Lower leg skin (tissue), 4 donors: ENCODE measurements at regions not wholly inside any gene's neighbourhood (a gene's known extent, or its start where the extent isn't known, plus 50 kb on each side); places are given as distances from the start of the nearest gene placed in this dataset.

Experiments
- DNase-seq, 2 donors: peaks; one replicate each; pipeline ENCODE4 v3.0.0-alpha.2; 2019; ENCODE audit warnings: low spot score in 2 of 2
- H3K4me3 ChIP-seq: fragments of 200-600 bp; sonication (generic); 2 replicates; pipeline ENCODE4 v1.5.1; 2017; ENCODE audit warnings: mild to moderate bottlenecking, low read depth; ENCODE audit not compliant: poor library complexity, severe bottlenecking
- POLR2A ChIP-seq, 2 donors: fragments of 450-650 bp; IDR thresholded peaks; one replicate each; pipeline ENCODE4 v1.6.1; 2016 to 2017; ENCODE audit warnings: antibody characterized with exemption in 2 of 2, mild to moderate bottlenecking in 1 of 2, moderate library complexity in 1 of 2
- WGBS, 2 donors: methylation state at CpG; one replicate each; pipeline ENCODE4 v1.1.5; 2018; 5-methylcytosine and 5-hydroxymethylcytosine counted together
- intact Hi-C: fragments of 100-400 bp; cut with DNase I; formaldehyde crosslinking; loops from one replicate; pipeline ENCODE4 v1.15.0; 2023; ENCODE audit warnings: low total_unique reads
- TF ChIP-seq, protein P1 (sequence below), 3 donors: fragments of 450-650 bp; IDR thresholded peaks; one replicate each; pipeline ENCODE4 v1.5.1; 2016; ENCODE audit warnings: antibody characterized with exemption in 3 of 3, mild to moderate bottlenecking in 3 of 3, moderate library complexity in 2 of 3

DNA sequence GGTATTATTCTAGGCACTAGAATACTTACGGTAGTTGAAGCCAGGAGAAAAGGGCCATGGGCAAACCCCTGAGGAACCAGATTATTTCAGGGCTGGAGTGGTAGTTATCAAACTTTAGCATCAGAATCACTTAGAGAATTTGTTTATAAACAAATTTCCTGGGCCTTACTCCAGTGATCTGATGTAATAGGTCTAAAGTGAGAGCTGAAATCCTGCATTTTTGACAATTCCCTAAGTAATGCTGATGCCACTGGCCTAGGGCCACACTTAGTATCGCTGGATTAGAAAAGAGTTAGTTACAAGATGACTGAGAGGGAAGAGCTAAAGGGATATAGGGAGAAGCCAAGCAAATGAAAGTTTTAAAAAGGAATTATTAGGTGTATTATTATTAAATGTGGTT lies 412.5 kb upstream of the THRB start:
- no peak overlapping the region for H3K4me3 ChIP-seq
- intact Hi-C loops: no loop called here
- 71 to 75% methylated on average over 2 of the region's 2 CpGs for WGBS, 2 donors
- no peak for DNase-seq
- TF ChIP-seq, protein P1, sequence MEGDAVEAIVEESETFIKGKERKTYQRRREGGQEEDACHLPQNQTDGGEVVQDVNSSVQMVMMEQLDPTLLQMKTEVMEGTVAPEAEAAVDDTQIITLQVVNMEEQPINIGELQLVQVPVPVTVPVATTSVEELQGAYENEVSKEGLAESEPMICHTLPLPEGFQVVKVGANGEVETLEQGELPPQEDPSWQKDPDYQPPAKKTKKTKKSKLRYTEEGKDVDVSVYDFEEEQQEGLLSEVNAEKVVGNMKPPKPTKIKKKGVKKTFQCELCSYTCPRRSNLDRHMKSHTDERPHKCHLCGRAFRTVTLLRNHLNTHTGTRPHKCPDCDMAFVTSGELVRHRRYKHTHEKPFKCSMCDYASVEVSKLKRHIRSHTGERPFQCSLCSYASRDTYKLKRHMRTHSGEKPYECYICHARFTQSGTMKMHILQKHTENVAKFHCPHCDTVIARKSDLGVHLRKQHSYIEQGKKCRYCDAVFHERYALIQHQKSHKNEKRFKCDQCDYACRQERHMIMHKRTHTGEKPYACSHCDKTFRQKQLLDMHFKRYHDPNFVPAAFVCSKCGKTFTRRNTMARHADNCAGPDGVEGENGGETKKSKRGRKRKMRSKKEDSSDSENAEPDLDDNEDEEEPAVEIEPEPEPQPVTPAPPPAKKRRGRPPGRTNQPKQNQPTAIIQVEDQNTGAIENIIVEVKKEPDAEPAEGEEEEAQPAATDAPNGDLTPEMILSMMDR (IDR thresholded peaks at IDR 0.05): no peak

DNA sequence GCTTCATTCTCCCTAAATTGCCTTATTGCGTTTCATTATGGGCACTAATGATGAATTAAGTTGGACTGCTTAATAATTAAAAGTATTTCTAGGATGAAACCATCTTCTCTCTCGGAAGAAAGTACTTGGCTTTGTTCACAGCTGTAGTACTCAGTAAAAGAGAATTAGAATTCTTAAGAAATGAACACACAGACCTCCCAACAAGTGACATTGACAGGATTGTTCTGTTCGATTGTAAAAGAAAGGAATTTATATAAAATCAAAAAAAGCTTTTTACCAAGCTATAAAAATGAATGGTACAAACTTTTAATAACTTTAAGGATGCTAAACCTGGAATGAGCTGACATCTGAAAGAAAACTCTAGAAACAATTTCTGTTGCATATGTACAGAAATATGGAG lies 416.4 kb upstream of the THRB start:
- WGBS, 2 donors: 65 to 66% methylated on average over 3 of the region's 3 CpGs
- DNase-seq: no peak
- no peak overlapping the region for H3K4me3 ChIP-seq
- TF ChIP-seq, protein P1 (IDR thresholded peaks at IDR 0.05): no peak
- TF ChIP-seq POLR2A (IDR thresholded peaks at IDR 0.05): no peak
- intact Hi-C loops: no loop called here

DNA sequence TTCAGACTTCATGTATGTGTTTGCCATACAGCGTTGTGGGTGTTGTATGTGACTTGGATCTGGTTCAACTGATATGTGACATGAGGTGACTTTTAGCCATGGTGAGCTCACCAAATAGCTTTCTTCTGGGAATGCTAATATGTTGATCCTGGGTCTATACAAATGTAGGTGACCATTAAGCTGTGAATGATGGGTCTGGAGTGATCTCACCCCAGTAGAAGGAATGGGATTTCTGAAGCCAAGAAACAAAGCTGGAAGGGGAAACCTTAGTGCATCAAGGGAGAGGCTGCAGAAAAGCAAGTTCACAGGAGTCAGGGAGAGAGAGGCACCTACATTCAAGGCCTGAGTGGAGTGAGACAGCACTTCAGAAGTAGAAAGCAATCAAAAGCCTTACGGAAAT lies 421.0 kb upstream of the THRB start:
- 87 to 98% methylated on average over 2 of the region's 2 CpGs for WGBS, 2 donors
- intact Hi-C loops: no loop called here
- H3K4me3 ChIP-seq: no peak overlapping the region
- no peak for DNase-seq
- TF ChIP-seq, protein P1 (IDR thresholded peaks at IDR 0.05): no peak
- TF ChIP-seq POLR2A (IDR thresholded peaks at IDR 0.05): no peak

DNA sequence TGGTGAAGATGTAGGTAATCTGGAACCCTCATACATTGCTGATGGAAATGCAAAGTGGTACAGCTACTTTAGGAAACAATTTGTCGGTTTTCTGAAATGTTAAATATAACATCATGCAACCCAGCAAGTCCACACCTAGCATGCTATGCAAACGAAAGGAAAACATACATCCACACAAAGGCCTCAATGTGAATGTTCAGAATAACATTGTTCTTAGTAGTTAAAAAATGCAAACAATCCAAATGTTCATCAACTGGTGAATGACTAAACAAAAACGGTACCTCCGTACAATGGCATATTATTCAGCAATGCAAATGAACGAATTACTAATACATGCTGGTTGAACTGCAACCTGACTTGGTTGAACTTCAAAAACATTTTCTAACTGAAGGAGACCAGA lies 423.3 kb upstream of the THRB start:
- DNase-seq: no peak
- intact Hi-C loops: no loop called here
- WGBS, 2 donors: 87 to 89% methylated on average over 5 of the region's 5 CpGs
- no peak overlapping the region for H3K4me3 ChIP-seq
- no peak for TF ChIP-seq POLR2A (IDR thresholded peaks at IDR 0.05)
- TF ChIP-seq, protein P1 (IDR thresholded peaks at IDR 0.05): no peak

DNA sequence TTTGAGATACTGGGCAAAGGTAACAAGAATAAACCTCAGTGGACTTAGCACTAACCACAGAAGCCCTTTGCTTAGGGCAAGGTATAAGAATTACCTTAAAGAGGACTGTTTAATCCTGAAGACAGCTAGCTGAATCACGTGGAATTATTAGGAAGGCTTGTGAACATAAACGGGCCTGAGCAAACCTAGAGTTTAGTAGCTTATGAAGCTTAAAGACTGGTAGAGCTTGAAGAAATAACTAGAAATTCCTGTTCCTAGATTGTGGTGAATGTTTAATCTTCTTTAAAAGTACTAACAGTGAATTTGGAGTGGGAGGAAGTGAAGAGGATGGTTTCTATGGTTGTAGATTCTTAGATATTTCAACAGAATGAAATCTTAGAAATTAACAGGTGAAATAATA lies 428.9 kb upstream of the THRB start:
- WGBS, 2 donors: 53 to 57% methylated on average over 2 of the region's 2 CpGs
- no peak for DNase-seq
- no peak overlapping the region for H3K4me3 ChIP-seq
- intact Hi-C loops: no loop called here
- TF ChIP-seq, protein P1 (IDR thresholded peaks at IDR 0.05): no peak
- TF ChIP-seq POLR2A (IDR thresholded peaks at IDR 0.05): no peak

DNA sequence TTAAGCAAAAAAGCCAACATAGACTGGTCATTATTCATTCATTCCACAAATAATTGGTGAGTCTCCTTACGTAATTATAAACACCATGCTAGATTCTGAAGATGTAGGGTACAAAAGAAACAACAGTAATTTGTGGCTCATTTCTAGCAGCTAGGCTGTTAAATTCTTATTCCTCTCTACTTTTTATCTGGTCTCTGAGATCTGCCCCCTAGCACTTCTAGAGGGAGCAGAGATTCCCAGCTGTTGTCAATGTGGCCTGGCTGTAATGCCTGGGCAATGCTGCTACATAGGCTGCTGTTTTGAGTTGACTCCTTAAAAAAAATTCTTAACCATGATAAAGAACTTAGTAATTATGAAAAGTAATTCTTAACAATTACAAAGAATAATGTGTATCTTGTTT lies 434.9 kb upstream of the THRB start:
- DNase-seq: no peak
- intact Hi-C loops: no loop called here
- no peak for TF ChIP-seq POLR2A (IDR thresholded peaks at IDR 0.05)
- TF ChIP-seq, protein P1 (IDR thresholded peaks at IDR 0.05): no peak
- no peak overlapping the region for H3K4me3 ChIP-seq
- WGBS, 2 donors: 95 to 100% methylated on average over 1 of the region's 1 CpG
